Adrenal gland (tissue), 5 donors: ENCODE measurements at regions not wholly inside any gene's neighbourhood (a gene's known extent, or its start where the extent isn't known, plus 50 kb on each side); places are given as distances from the start of the nearest gene placed in this dataset.

ENCODE experiments used
- CTCF ChIP-seq, 6 experiments: fragments of 450-650 bp in 4 of 6; fragments of 200-600 bp in 2 of 6; sonication (generic) in 1 of 6; IDR thresholded peaks; 1 replicate in 5 of 6; 2 replicates in 1 of 6; pipeline versions ENCODE4 v1.5.1 to v1.8.0; 2016 to 2021; ENCODE audit warnings: antibody characterized with exemption in 6 of 6, mild to moderate bottlenecking in 2 of 6, moderate library complexity in 1 of 6
- POLR2A ChIP-seq, 2 donors: fragments of 450-650 bp; IDR thresholded peaks; one replicate each; pipeline ENCODE4 v1.6.1; 2017; ENCODE audit warnings: antibody characterized with exemption in 2 of 2, mild to moderate bottlenecking in 2 of 2, moderate library complexity in 1 of 2
- donor health status: DM: no; HTN: no; CAD: no.

- TF ChIP-seq POLR2A (IDR thresholded peaks at IDR 0.05) (no peak), CTCF (IDR thresholded peaks at IDR 0.05) (no peak)
These were observed 353.1 kb upstream of the IRX2 start for GRCh38 chr5:3104429-3105060.
